HL-60 (cell line): ENCODE measurements at regions not wholly inside any gene's neighbourhood (a gene's known extent, or its start where the extent isn't known, plus 50 kb on each side); places are given as distances from the start of the nearest gene placed in this dataset.

ENCODE experiments used
- DNase-seq, 2 experiments: peaks; one replicate each; pipeline ENCODE4 v3.0.0-alpha.2; 2010 to 2020; ENCODE audit warnings: low read depth in 1 of 2, low spot score in 1 of 2
- H3K27ac ChIP-seq: fragments of 250-450 bp; sonication (Bioruptor Pico); replicated peaks from 2 replicates; pipeline ENCODE4 v1.5.1; 2020; ENCODE audit warnings: mild to moderate bottlenecking, moderate library complexity
- H3K27me3 ChIP-seq: fragments of 250-450 bp; sonication (Bioruptor Pico); 2 replicates; pipeline ENCODE4 v1.5.1; 2021; ENCODE audit warnings: mild to moderate bottlenecking, moderate library complexity; ENCODE audit not compliant: insufficient read depth, poor library complexity, severe bottlenecking
- H3K4me3 ChIP-seq: replicated peaks from 2 replicates; pipeline ENCODE4 v1.5.1; 2011; ENCODE audit warnings: mild to moderate bottlenecking, control low read depth, low read length; ENCODE audit not compliant: insufficient read depth
- GABPA ChIP-seq: IDR thresholded peaks from 2 replicates; pipeline ENCODE4 v1.6.1; 2012; ENCODE audit warnings: low read depth
- POLR2AphosphoS5 ChIP-seq: IDR thresholded peaks from 2 replicates; pipeline ENCODE4 v1.6.1; 2012; ENCODE audit warnings: low read depth
- SPI1 ChIP-seq: IDR thresholded peaks from 2 replicates; pipeline ENCODE4 v1.6.1; 2012; ENCODE audit warnings: low read depth, mild to moderate bottlenecking, borderline replicate concordance
- TF ChIP-seq, protein P1 (sequence below): IDR thresholded peaks from 2 replicates; pipeline ENCODE4 v1.6.1; 2012; ENCODE audit warnings: low read depth; ENCODE audit not compliant: insufficient replicate concordance
- TF ChIP-seq, protein P2 (sequence below): IDR thresholded peaks from one replicate; pipeline ENCODE4 v1.5.1; 2011; ENCODE audit warnings: low read length, control low read depth, inconsistent platforms; ENCODE audit not compliant: insufficient read depth

DNA sequence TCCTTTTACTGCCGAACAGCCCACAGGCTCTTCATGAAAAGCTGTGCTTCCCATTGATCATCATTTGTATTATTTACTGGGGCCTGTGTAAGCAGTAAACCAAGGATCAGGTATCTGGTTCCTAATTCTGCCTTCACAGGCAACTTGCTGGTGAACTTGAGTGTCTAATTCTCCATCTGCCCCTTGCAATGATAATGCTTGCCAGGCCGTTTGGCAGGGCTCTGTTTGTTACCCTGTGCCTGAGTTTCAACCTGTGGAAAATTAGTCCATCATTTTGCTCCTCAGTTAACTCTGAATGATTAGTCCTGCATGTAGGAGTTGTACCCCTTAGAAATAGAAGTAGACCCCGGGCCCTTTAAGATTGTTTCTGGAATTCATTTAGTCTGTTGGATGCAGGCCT lies 298.4 kb upstream of the CADM1 start:
- no peaks in the 10 kb centered on the region for H3K27me3 ChIP-seq
- no peak overlapping the region for H3K4me3 ChIP-seq
- no peak for TF ChIP-seq SPI1
- TF ChIP-seq GABPA, result no peak
- TF ChIP-seq, protein P1, sequence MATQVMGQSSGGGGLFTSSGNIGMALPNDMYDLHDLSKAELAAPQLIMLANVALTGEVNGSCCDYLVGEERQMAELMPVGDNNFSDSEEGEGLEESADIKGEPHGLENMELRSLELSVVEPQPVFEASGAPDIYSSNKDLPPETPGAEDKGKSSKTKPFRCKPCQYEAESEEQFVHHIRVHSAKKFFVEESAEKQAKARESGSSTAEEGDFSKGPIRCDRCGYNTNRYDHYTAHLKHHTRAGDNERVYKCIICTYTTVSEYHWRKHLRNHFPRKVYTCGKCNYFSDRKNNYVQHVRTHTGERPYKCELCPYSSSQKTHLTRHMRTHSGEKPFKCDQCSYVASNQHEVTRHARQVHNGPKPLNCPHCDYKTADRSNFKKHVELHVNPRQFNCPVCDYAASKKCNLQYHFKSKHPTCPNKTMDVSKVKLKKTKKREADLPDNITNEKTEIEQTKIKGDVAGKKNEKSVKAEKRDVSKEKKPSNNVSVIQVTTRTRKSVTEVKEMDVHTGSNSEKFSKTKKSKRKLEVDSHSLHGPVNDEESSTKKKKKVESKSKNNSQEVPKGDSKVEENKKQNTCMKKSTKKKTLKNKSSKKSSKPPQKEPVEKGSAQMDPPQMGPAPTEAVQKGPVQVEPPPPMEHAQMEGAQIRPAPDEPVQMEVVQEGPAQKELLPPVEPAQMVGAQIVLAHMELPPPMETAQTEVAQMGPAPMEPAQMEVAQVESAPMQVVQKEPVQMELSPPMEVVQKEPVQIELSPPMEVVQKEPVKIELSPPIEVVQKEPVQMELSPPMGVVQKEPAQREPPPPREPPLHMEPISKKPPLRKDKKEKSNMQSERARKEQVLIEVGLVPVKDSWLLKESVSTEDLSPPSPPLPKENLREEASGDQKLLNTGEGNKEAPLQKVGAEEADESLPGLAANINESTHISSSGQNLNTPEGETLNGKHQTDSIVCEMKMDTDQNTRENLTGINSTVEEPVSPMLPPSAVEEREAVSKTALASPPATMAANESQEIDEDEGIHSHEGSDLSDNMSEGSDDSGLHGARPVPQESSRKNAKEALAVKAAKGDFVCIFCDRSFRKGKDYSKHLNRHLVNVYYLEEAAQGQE, result no peak
- TF ChIP-seq, protein P2, sequence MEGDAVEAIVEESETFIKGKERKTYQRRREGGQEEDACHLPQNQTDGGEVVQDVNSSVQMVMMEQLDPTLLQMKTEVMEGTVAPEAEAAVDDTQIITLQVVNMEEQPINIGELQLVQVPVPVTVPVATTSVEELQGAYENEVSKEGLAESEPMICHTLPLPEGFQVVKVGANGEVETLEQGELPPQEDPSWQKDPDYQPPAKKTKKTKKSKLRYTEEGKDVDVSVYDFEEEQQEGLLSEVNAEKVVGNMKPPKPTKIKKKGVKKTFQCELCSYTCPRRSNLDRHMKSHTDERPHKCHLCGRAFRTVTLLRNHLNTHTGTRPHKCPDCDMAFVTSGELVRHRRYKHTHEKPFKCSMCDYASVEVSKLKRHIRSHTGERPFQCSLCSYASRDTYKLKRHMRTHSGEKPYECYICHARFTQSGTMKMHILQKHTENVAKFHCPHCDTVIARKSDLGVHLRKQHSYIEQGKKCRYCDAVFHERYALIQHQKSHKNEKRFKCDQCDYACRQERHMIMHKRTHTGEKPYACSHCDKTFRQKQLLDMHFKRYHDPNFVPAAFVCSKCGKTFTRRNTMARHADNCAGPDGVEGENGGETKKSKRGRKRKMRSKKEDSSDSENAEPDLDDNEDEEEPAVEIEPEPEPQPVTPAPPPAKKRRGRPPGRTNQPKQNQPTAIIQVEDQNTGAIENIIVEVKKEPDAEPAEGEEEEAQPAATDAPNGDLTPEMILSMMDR, result no peak
- no peak for TF ChIP-seq POLR2AphosphoS5
- no peak overlapping the region for H3K27ac ChIP-seq
- DNase-seq, result no peak

DNA sequence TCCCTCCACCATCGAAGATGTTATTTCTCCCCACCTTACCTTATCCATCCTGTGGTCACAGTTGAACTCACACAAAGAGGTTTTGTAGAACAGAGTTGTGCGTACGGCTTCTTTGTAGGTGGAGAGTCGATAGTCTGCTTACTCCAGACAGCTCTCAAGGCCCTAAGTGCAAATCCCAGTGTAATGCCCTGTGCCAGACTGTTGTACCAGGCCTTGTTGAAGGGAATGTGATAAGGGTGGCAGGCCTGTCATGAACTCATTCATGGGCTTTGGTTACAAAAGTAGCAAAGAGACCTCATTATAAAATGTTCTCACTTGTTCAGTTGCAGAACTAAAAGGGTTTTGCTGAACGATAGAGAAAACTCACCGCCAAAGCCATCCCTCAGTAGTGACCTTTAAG lies 288.7 kb upstream of the CADM1 start:
- Histone ChIP-seq H3K27ac (no peak overlapping the region), H3K4me3 (no peak overlapping the region), H3K27me3 (no peaks in the 10 kb centered on the region)
- no peak for TF ChIP-seq SPI1
- TF ChIP-seq, protein P2, result no peak
- no peak for DNase-seq

DNA sequence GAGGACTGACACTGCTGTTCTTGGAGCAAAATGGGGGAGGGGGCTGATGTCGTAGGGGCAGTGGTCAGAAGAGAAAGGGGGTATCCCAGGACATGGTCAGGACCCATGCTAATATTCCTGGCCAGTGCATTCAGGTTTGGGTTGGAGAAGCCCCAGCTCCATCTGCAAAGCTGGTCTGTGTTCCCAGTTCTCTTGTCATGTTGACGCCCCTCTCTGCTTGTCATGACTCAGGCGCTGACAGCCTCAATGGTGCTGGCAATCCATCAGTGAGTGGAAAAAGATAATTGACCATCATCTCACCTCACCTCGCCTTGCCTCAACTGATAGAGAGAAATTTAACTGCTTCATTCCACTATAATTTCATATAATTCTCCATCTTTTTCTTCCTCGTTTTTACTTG lies 283.1 kb upstream of the CADM1 start:
- Histone ChIP-seq H3K27ac (no peak overlapping the region), H3K27me3 (peaks cover 3% of the 10 kb centered on the region), H3K4me3 (no peak overlapping the region)
- TF ChIP-seq SPI1 (no peak), POLR2AphosphoS5 (no peak), GABPA (no peak)
- TF ChIP-seq, protein P1, result no peak
- TF ChIP-seq, protein P2, result no peak
- no peak for DNase-seq

DNA sequence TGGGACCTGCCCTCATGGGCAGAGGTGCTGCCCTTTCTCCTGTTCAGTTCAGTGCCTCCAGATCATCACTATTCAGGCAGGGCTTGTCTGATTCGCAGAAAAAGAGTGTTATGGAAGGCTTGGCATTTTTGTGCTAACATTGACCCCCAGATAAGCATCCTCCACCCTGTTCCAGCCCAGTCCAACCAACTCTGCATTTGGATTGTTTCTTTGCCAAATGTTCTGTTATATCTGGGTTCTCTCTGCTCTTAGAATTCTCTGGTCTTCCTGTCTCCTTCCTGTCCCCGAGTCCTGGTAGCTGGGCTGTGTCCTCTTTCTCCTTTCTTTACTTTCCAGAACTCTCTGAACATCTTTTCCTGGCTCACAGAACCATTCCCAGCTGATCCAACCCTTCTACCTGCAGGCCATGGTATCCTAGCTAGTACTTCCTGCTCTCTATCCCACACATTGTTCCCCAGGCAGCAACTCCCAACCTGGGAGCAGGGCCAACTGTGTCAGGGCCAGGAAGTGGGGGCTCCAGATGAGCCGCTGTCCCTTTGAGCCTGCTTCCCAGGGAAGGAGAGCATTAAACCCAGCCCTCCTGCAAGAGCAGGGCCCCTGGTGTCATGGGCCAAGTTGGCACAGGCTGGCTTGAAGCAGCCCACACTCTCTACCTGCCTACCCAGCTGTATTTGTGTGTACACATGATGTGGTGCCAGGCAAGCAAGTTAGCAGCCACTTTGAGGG lies 280.7 kb upstream of the CADM1 start:
- TF ChIP-seq POLR2AphosphoS5 (no peak), SPI1 (no peak), GABPA (no peak)
- TF ChIP-seq, protein P2, result no peak
- TF ChIP-seq, protein P1, result no peak
- Histone ChIP-seq H3K4me3 (no peak overlapping the region), H3K27ac (no peak overlapping the region), H3K27me3 (peaks cover 3% of the 10 kb centered on the region)
- no peak for DNase-seq
